Thoracic aorta (tissue), 2 donors: ENCODE measurements at regions not wholly inside any gene's neighbourhood (a gene's known extent, or its start where the extent isn't known, plus 50 kb on each side); places are given as distances from the start of the nearest gene placed in this dataset.

Experiments used
- ATAC-seq: fragments of 150-250 bp; one replicate; pipeline ENCODE4 v1.8.0; 2017; ENCODE audit warnings: low read depth; ENCODE audit not compliant: insufficient number of reproducible peaks, low FRiP score
- DNase-seq: peaks from one replicate; pipeline ENCODE4 v3.0.0-alpha.2; 2020; ENCODE audit warnings: low spot score
- H3K27ac ChIP-seq, 2 donors: fragments of 200-600 bp; sonication (generic); 1 replicate in 1 of 2; 2 replicates in 1 of 2; pipeline ENCODE4 v1.5.1; 2016; ENCODE audit warnings: mild to moderate bottlenecking in 2 of 2, moderate library complexity in 2 of 2
- H3K27me3 ChIP-seq: fragments of 200-600 bp; sonication (generic); replicated peaks from 2 replicates; pipeline ENCODE4 v1.6.0; 2016; ENCODE audit warnings: mild to moderate bottlenecking; ENCODE audit not compliant: insufficient read depth
- H3K36me3 ChIP-seq: fragments of 200-600 bp; sonication (generic); one replicate; pipeline ENCODE4 v1.5.1; 2016
- H3K4me1 ChIP-seq, 2 donors: fragments of 200-600 bp; sonication (generic); 1 replicate in 1 of 2; 2 replicates in 1 of 2; pipeline versions ENCODE4 v1.5.1 to v1.6.0; 2016; ENCODE audit warnings: low read depth in 2 of 2, mild to moderate bottlenecking in 1 of 2; ENCODE audit not compliant: control insufficient read depth in 1 of 2
- H3K4me3 ChIP-seq: fragments of 200-600 bp; sonication (generic); 2 replicates; pipeline ENCODE4 v1.5.1; 2016; ENCODE audit warnings: mild to moderate bottlenecking
- H3K9me3 ChIP-seq: fragments of 200-600 bp; sonication (generic); 2 replicates; pipeline ENCODE4 v1.5.1; 2016
- TF ChIP-seq, protein P1 (sequence below): fragments of 200-600 bp; sonication (generic); IDR thresholded peaks from one replicate; pipeline ENCODE4 v1.5.1; 2019; ENCODE audit warnings: antibody characterized with exemption

DNA sequence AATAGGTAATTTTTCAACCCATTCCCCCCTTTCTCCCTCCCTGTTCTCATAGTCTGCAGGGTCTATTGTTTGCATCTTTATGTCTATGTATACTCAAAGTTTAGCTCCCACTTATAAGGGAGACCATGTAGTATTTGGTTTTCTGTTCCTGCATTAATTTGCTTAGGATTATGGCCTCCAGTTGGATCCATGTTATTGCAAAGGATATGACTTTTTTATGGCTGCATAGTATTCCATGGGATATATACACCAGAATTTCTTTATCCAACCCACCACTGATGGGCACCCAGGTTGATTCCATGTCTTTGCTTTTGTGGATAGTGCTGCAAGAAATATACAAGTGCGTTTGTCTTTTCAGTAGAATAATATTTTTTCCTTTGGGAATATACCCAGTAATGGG lies 761.6 kb upstream of the GRAMD2B start:
- Histone ChIP-seq H3K4me1 (no peaks in the 10 kb centered on the region), H3K36me3 (no peaks in the 10 kb centered on the region), H3K27ac (no peak overlapping the region), H3K9me3 (no peaks in the 10 kb centered on the region), H3K4me3 (no peak overlapping the region), H3K27me3 (no peaks in the 10 kb centered on the region)
- TF ChIP-seq, protein P1, sequence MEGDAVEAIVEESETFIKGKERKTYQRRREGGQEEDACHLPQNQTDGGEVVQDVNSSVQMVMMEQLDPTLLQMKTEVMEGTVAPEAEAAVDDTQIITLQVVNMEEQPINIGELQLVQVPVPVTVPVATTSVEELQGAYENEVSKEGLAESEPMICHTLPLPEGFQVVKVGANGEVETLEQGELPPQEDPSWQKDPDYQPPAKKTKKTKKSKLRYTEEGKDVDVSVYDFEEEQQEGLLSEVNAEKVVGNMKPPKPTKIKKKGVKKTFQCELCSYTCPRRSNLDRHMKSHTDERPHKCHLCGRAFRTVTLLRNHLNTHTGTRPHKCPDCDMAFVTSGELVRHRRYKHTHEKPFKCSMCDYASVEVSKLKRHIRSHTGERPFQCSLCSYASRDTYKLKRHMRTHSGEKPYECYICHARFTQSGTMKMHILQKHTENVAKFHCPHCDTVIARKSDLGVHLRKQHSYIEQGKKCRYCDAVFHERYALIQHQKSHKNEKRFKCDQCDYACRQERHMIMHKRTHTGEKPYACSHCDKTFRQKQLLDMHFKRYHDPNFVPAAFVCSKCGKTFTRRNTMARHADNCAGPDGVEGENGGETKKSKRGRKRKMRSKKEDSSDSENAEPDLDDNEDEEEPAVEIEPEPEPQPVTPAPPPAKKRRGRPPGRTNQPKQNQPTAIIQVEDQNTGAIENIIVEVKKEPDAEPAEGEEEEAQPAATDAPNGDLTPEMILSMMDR = no peak
- ATAC-seq (no peak), DNase-seq (no peak)

DNA sequence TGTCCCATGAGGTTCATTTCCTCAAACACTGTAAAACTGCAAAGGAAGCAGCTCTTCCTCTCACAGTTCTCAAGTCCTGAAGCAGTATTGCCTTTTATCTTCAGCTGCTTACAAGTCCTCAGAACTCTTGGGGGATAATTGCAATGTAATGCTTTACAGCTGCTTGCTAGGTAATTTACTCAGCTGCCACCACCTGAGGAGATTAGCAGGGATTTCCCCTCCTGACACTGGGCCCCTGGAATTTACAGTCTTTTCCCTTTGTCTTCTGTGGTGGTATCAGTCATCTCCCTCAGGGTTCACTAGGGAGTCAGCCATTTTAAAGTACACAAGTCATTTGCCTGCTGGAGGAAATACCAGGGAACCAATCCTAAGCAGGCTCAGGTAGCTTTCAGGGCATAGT lies 754.3 kb upstream of the GRAMD2B start:
- Histone ChIP-seq H3K27ac (no peak overlapping the region), H3K27me3 (no peaks in the 10 kb centered on the region), H3K4me1 (no peaks in the 10 kb centered on the region), H3K9me3 (no peaks in the 10 kb centered on the region), H3K36me3 (no peaks in the 10 kb centered on the region), H3K4me3 (no peak overlapping the region)
- no peak for DNase-seq
- TF ChIP-seq, protein P1 = no peak
- no peak for ATAC-seq

DNA sequence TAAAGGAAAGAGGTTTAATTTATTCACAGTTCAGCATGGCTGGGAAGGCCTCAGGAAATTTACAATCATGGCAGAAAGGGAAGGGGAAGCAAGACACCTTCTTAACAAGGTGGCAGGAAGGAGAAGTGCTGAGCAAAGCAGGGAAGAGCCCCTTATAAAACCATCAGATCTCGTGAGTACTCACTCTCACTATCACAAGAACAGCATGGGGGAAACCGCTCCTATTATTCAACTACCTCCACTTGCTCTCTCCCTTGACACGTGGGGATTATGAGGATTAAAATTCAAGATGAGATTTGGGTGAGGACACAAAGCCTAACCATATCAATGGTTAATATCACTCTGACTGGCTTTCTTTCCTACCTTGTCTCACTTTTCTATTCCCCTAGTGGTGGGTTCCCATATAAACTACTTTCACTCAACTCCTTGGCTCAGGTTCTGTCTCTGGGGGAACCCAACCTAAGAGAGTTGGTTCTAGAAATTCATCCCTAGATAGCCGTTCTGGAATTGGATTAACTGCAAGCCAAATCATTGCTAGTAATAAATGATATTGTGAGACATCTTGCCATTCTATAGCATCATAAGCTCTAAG lies 749.8 kb upstream of the GRAMD2B start:
- DNase-seq (no peak), ATAC-seq (no peak)
- no peaks in the 10 kb centered on the region for H3K4me1 ChIP-seq

DNA sequence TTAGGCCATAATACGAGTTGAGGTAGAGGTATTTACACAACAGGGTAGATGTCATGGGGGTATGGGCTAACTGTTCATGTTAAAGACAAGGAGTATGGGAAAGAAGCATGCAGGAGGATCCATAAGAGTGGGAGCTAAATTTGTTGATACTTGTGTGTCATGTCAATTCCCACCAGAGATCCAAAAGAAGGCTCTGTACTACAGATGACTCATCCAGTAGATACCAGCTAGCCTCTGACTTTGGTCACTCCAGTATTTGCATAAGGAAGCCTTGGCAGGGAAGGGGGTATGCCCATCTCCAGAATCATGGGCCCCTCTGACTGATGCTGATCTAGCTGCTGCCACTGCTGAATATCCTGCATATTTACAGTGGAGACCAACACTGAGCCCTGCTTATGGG lies 743.7 kb upstream of the GRAMD2B start:
- Histone ChIP-seq H3K9me3 (peaks cover 3% of the 10 kb centered on the region), H3K4me1 (no peaks in the 10 kb centered on the region), H3K27ac (no peak overlapping the region), H3K4me3 (no peak overlapping the region), H3K36me3 (no peaks in the 10 kb centered on the region), H3K27me3 (no peaks in the 10 kb centered on the region)
- TF ChIP-seq, protein P1 = no peak
- DNase-seq (no peak), ATAC-seq (no peak)

More for the DNA sequence above, 749.8 kb upstream of the GRAMD2B start:
- H3K36me3 ChIP-seq = no peaks in the 10 kb centered on the region
- H3K4me3 ChIP-seq = no peak overlapping the region
- TF ChIP-seq, protein P1 = no peak
- peaks cover 3% of the 10 kb centered on the region for H3K9me3 ChIP-seq
- no peak overlapping the region for H3K27ac ChIP-seq
- H3K27me3 ChIP-seq = no peaks in the 10 kb centered on the region

DNA sequence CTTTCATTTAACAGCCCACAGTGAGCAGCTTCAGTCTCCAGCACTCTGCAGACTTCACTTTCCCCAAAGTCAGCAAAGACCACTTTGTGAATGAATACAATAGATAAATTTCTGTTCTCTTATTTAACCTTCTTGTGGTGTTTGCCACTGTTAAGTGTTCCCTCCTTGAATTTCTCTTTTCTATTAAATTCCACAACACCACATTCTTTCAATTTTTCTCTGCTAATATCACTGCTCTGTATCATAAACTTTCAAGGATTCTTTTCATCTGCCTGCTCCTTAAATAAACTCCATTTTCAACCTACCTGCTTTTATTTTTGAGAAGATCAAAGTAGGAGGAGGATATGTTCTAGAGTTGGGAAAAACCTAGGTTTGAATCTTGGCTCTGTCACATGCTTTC lies 739.5 kb upstream of the GRAMD2B start:
- Histone ChIP-seq H3K9me3 (no peaks in the 10 kb centered on the region), H3K4me1 (no peaks in the 10 kb centered on the region), H3K4me3 (no peak overlapping the region), H3K27me3 (no peaks in the 10 kb centered on the region), H3K36me3 (no peaks in the 10 kb centered on the region), H3K27ac (no peak overlapping the region)
- TF ChIP-seq, protein P1 = no peak
- no peak for ATAC-seq
- DNase-seq = no peak
